Osteoblast (primary cell): ENCODE measurements at regions not wholly inside any gene's neighbourhood (a gene's known extent, or its start where the extent isn't known, plus 50 kb on each side); places are given as distances from the start of the nearest gene placed in this dataset.
A peak's percentile ranks its signal among the peaks of the same experiment; 100 is the strongest.
"Not testable (repeated sequence)": the region's sequence is repeated elsewhere in the genome, so short reads cannot be mapped to it uniquely, and the experiment has no call there.

Source experiments
- DNase-seq: peaks from one replicate; pipeline ENCODE4 v3.0.0; 2011; ENCODE audit warnings: low spot score, mixed read lengths; ENCODE audit not compliant: insufficient read length; ENCODE audit errors: missing footprints
- H2AFZ ChIP-seq: 2 replicates; pipeline ENCODE4 v1.6.0; 2011; ENCODE audit warnings: mild to moderate bottlenecking, low read length
- H3K27ac ChIP-seq: 2 replicates; pipeline ENCODE4 v1.5.1; 2011; ENCODE audit warnings: mild to moderate bottlenecking, low read depth, low read length, moderate library complexity
- H3K27me3 ChIP-seq: 2 replicates; pipeline ENCODE4 v1.6.0; 2012; ENCODE audit warnings: mild to moderate bottlenecking, control low read depth, inconsistent platforms, low read length, moderate library complexity; ENCODE audit not compliant: insufficient read depth
- H3K36me3 ChIP-seq: 2 replicates; pipeline ENCODE4 v1.5.1; 2011; ENCODE audit warnings: mild to moderate bottlenecking, low read length, control low read depth, moderate library complexity; ENCODE audit not compliant: insufficient read depth
- H3K4me1 ChIP-seq: 2 replicates; pipeline ENCODE4 v1.5.1; 2011; ENCODE audit warnings: mild to moderate bottlenecking, low read length, control low read depth, moderate library complexity; ENCODE audit not compliant: insufficient read depth
- H3K4me2 ChIP-seq: 2 replicates; pipeline ENCODE4 v1.6.0; 2011; ENCODE audit warnings: mild to moderate bottlenecking, low read length; ENCODE audit not compliant: insufficient read depth
- H3K4me3 ChIP-seq: fragments of 200-600 bp; sonication (generic); 3 replicates; pipeline ENCODE4 v1.5.1; 2012; ENCODE audit warnings: mild to moderate bottlenecking, low read length, inconsistent platforms; ENCODE audit not compliant: insufficient read depth
- H3K79me2 ChIP-seq: 2 replicates; pipeline ENCODE4 v1.6.0; 2012; ENCODE audit warnings: mild to moderate bottlenecking, low read length, control low read depth, inconsistent platforms; ENCODE audit not compliant: insufficient read depth
- H3K9me3 ChIP-seq: 2 replicates; pipeline ENCODE4 v1.5.1; 2011; ENCODE audit warnings: low read depth, low read length, control low read depth
- H4K20me1 ChIP-seq: 2 replicates; pipeline ENCODE4 v1.6.0; 2012; ENCODE audit warnings: mild to moderate bottlenecking, low read length, control low read depth; ENCODE audit not compliant: insufficient read depth
- TF ChIP-seq, protein P1 (sequence below): IDR thresholded peaks from 2 replicates; pipeline ENCODE4 v1.5.1; 2011; ENCODE audit warnings: mild to moderate bottlenecking, low read depth, low read length, moderate library complexity; ENCODE audit errors: extremely low read depth

DNA sequence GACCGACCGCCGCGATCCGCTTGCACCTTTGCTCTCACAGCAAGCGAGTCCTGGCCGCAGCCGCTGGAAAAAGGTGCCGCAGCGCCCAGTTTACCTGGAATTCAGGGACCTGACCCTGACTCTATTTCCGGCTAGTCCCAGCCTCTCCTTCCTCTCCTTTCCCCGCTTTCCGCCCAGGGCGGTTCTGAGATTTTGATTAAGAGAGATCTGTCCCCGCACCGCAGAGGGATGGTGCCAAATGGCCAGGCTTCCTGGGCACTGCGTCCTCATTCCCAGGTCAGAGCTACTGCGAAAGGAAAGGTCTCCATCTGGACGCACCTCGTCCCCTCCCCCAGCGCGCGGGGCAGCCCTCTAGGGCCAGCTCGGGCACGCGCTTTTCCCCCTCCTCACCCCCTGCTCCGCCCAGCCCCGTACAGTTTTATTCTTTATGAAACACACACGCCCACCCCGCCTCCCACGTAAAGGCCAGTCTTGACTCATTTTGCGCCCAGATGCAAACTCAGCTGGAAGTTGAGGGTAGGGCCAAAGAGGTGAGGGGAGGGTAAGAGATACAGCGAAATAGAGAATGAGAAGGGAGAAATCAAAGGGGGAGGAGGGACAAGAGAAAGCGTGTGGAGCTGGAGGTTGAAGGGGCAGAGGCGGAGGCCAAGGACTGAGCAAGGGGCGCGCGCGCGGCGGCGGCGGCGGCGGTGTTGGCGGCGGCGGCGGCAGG, 411.8 kb upstream of the ESRRG start:
- H3K9me3 ChIP-seq = no peaks in the 10 kb centered on the region
- peaks cover 43% of the 10 kb centered on the region for H3K27me3 ChIP-seq
- TF ChIP-seq, protein P1, sequence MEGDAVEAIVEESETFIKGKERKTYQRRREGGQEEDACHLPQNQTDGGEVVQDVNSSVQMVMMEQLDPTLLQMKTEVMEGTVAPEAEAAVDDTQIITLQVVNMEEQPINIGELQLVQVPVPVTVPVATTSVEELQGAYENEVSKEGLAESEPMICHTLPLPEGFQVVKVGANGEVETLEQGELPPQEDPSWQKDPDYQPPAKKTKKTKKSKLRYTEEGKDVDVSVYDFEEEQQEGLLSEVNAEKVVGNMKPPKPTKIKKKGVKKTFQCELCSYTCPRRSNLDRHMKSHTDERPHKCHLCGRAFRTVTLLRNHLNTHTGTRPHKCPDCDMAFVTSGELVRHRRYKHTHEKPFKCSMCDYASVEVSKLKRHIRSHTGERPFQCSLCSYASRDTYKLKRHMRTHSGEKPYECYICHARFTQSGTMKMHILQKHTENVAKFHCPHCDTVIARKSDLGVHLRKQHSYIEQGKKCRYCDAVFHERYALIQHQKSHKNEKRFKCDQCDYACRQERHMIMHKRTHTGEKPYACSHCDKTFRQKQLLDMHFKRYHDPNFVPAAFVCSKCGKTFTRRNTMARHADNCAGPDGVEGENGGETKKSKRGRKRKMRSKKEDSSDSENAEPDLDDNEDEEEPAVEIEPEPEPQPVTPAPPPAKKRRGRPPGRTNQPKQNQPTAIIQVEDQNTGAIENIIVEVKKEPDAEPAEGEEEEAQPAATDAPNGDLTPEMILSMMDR = no peak
- H3K79me2 ChIP-seq = no peaks in the 10 kb centered on the region
- no peaks in the 10 kb centered on the region for H3K36me3 ChIP-seq
- peak overlapping the region; percentile 53 for H3K4me3 ChIP-seq
- no peaks in the 10 kb centered on the region for H3K4me1 ChIP-seq
- H3K27ac ChIP-seq = no peak overlapping the region
- peak; percentile 81 for DNase-seq
- H4K20me1 ChIP-seq = no peaks in the 10 kb centered on the region
- no peak overlapping the region for H2AFZ ChIP-seq
- peak overlapping the region; percentile 58 for H3K4me2 ChIP-seq

DNA sequence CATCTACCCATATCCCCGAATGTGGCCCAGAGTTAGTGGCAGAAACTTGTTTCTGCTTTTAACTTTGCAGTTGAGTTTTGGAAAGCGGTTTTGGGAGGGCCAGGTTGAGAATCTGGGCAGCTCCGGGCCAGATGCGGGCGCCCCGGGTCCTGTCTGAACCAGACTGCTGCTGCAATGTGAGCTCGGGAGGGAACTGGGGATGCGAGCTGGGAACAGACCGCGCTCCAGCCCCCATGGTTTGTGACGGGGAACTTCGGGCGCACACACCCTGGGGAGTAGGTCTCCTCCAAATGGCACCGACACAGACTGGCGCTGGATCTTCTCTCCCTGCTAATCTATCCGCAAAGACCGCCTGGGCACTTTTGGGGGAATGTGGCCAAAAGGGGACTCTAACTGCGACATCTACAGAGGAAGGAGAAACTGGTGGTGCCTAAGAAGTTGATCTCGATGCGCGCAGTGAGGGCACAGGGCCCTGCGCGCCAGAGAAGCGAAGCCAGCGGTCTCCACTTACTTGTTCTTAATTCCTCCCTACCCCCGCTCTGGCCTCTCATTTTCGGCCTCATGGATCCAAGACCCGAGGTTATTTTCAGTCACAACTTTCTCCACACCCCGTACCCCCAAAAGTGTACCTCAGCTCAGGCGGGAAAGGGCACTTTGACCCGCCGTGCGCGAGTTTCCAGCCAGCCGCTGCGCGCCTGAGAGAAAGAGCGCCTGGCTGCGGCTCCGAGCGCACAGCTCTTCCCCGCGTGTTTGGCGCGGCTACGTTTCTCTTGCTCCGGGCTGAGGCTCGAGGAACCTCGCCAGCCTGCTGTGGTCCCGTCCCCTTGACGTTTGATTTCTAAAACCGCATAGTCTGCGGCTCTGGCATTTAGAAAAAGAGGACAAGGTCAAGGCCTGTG, 411.0 kb upstream of the ESRRG start:
- no peak overlapping the region for H3K4me3 ChIP-seq
- peak; percentile 86 for DNase-seq
- peaks cover 42% of the 10 kb centered on the region for H3K27me3 ChIP-seq
- H3K9me3 ChIP-seq = no peaks in the 10 kb centered on the region
- TF ChIP-seq, protein P1 = no peak
- no peaks in the 10 kb centered on the region for H3K36me3 ChIP-seq
- H3K4me1 ChIP-seq = no peaks in the 10 kb centered on the region
- no peak overlapping the region for H3K27ac ChIP-seq
- H2AFZ ChIP-seq = no peak overlapping the region
- no peaks in the 10 kb centered on the region for H3K79me2 ChIP-seq
- no peak overlapping the region for H3K4me2 ChIP-seq
- no peaks in the 10 kb centered on the region for H4K20me1 ChIP-seq

DNA sequence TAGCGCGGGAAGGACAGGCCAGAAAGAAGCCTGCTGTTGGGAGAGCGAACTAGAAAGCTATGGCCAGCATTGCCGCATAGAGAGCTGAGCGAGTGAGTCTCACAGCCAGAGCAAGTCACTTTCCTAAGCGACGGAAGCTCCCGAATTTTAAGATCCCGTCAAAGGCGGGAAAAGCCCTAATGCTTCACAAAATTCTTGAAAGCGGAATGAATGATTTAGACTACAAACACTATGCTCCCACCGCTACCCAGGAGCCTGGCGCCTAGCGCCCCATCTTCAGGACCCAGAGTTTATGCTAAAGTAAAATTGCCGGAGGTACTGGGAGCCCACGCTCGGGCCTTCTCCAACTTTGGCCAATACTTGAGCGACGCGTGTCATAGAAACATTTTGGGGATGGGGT, 409.9 kb upstream of the ESRRG start:
- no peak overlapping the region for H2AFZ ChIP-seq
- no peaks in the 10 kb centered on the region for H3K36me3 ChIP-seq
- no peak overlapping the region for H3K4me3 ChIP-seq
- no peaks in the 10 kb centered on the region for H3K4me1 ChIP-seq
- no peaks in the 10 kb centered on the region for H3K79me2 ChIP-seq
- TF ChIP-seq, protein P1 = no peak
- H3K27me3 ChIP-seq = peaks cover 30% of the 10 kb centered on the region
- peak; percentile 41 for DNase-seq
- H3K9me3 ChIP-seq = no peaks in the 10 kb centered on the region
- no peak overlapping the region for H3K4me2 ChIP-seq
- no peak overlapping the region for H3K27ac ChIP-seq
- no peaks in the 10 kb centered on the region for H4K20me1 ChIP-seq

DNA sequence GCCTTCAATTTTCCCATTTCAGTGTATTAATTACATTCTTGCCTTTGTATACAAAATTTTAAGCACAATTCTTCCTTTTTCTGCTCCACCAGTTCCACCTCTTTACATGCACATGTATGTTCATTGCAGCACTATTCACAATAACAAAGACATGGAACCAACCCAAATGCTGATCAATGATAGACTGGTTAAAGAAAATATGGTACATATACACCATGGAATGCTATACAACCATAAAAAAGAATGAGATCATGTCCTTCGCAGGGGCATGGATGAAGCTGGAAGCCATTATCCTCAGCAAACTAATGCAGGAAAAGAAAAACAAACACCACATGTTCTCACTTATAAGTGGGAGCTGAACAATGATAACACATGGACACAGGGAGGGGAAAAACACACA, 400.1 kb upstream of the ESRRG start:
- H3K36me3 ChIP-seq, DNase-seq, H3K27me3 ChIP-seq: not testable (repeated sequence)

More for the DNA sequence above, 400.1 kb upstream of the ESRRG start:
- H3K4me2 ChIP-seq, H3K79me2 ChIP-seq, H2AFZ ChIP-seq, H3K4me1 ChIP-seq, H3K4me3 ChIP-seq, H4K20me1 ChIP-seq, H3K27ac ChIP-seq, H3K9me3 ChIP-seq: not testable (repeated sequence)
